Ovary (tissue), 7 donors: ENCODE measurements at regions not wholly inside any gene's neighbourhood (a gene's known extent, or its start where the extent isn't known, plus 50 kb on each side); places are given as distances from the start of the nearest gene placed in this dataset.
"Not testable (repeated sequence)": the region's sequence is repeated elsewhere in the genome, so short reads cannot be mapped to it uniquely, and the experiment has no call there.

Experiments used
- DNase-seq, 5 donors: peaks; one replicate each; pipeline ENCODE4 v3.0.0-alpha.2; 2019 to 2020
- H3K27ac ChIP-seq, 2 donors: fragments of 200-600 bp; one replicate each; pipeline versions ENCODE4 v1.5.1 to v1.8.0; 2019 to 2022
- H3K27me3 ChIP-seq: fragments of 200-600 bp; one replicate; pipeline ENCODE4 v1.8.0; 2022
- H3K36me3 ChIP-seq: fragments of 200-600 bp; sonication (generic); one replicate; pipeline ENCODE4 v1.5.1; 2019
- H3K4me1 ChIP-seq: one replicate; pipeline ENCODE4 v1.8.1; 2013; ENCODE audit warnings: mild to moderate bottlenecking, moderate library complexity; ENCODE audit not compliant: insufficient read depth
- H3K4me3 ChIP-seq: fragments of 200-600 bp; sonication (generic); one replicate; pipeline ENCODE4 v1.5.1; 2017
- H3K9me3 ChIP-seq, 2 donors: fragments of 200-600 bp in 1 of 2; sonication (generic) in 1 of 2; one replicate each; pipeline versions ENCODE4 v1.5.1 to v1.8.1; 2013 to 2019; ENCODE audit warnings: mild to moderate bottlenecking in 1 of 2, moderate library complexity in 1 of 2
- EP300 ChIP-seq: sonication (generic); formaldehyde crosslinking; IDR thresholded peaks from one replicate; pipeline ENCODE4 v1.6.1; 2017; ENCODE audit warnings: antibody characterized with exemption
- POLR2A ChIP-seq: fragments of 450-650 bp; IDR thresholded peaks from one replicate; pipeline ENCODE4 v1.6.1; 2017; ENCODE audit warnings: antibody characterized with exemption, mild to moderate bottlenecking, moderate library complexity
- WGBS, 3 donors: extraction: QIAGEN DNeasy Blood & Tissue Kit in 1 of 3; methylation state at CpG; one replicate each; pipeline versions ENCODE4 v1.1.5 to v1.1.7; 2013 to 2017; 5-methylcytosine and 5-hydroxymethylcytosine counted together
- intact Hi-C, 4 donors: fragments of 100-400 bp; cut with DNase I; formaldehyde crosslinking; loops; one replicate each; pipeline versions ENCODE4 v1.11.0 to v1.15.1; 2022 to 2023
- TF ChIP-seq, protein P1 (sequence below), 3 donors: fragments of 450-650 bp in 2 of 3; fragments of 200-600 bp in 1 of 3; IDR thresholded peaks; one replicate each; pipeline versions ENCODE4 v1.5.1 to v1.8.0; 2016 to 2022; ENCODE audit warnings: antibody characterized with exemption in 3 of 3, mild to moderate bottlenecking in 1 of 3
- donor health status: DM: no; HTN: no; CAD: no; lungs with moderate emphysema.
- donor health status: DM: no; HTN: no; CAD: no.
- donor health status: Bipolar disorder and iron deficiency.
- donor health status: DM: no; HTN: no; CAD: no.
- donor health status: DM: yes; HTN: yes; CAD: no.

DNA sequence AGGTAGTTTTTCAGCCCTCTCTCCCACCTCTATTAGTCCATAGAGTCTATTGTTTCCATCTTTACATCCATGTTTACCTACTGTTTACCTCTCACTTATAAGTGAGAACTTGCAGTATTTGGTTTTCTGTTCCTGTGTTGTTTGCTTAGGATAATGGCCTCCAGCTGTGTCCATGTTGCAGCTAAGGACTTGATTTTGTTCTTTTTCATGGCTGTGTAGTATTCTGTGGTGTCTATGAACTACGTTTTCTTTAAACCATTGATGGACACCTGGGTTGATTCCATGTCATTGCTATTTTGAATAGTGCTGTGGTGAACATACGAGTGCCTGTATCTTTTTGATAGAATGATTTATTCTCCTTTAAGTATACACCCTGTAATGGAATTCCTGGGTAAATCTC is 292.4 kb downstream of the PHF14 start:
- no peak for TF ChIP-seq EP300
- TF ChIP-seq POLR2A = no peak
- TF ChIP-seq, protein P1, sequence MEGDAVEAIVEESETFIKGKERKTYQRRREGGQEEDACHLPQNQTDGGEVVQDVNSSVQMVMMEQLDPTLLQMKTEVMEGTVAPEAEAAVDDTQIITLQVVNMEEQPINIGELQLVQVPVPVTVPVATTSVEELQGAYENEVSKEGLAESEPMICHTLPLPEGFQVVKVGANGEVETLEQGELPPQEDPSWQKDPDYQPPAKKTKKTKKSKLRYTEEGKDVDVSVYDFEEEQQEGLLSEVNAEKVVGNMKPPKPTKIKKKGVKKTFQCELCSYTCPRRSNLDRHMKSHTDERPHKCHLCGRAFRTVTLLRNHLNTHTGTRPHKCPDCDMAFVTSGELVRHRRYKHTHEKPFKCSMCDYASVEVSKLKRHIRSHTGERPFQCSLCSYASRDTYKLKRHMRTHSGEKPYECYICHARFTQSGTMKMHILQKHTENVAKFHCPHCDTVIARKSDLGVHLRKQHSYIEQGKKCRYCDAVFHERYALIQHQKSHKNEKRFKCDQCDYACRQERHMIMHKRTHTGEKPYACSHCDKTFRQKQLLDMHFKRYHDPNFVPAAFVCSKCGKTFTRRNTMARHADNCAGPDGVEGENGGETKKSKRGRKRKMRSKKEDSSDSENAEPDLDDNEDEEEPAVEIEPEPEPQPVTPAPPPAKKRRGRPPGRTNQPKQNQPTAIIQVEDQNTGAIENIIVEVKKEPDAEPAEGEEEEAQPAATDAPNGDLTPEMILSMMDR (IDR thresholded peaks at IDR 0.05) = no peak

DNA sequence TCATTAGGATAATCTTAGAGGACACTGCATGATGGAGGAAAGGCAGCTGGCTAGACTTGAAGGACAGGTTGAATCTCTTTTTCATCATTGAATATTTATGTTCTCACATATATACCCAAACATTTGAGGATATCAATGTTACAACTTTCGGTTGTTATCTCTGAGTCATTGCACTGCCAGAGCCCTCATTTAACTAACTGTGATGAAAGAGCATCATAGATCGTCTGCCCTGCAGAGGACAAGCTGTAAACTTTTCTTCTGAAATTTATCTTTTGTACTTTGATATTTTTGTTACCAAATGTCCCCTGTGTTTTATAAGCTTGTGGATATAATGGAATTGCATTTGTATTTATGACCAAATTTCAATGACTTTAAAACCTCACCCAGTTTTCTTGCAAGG is 298.7 kb downstream of the PHF14 start:
- Histone ChIP-seq H3K36me3 (no peaks in the 10 kb centered on the region), H3K9me3 (no peaks in the 10 kb centered on the region), H3K27me3 (no peaks in the 10 kb centered on the region), H3K4me1 (no peaks in the 10 kb centered on the region), H3K4me3 (no peak overlapping the region), H3K27ac (no peak overlapping the region)
- 49 to 67% (median 62%) methylated on average over 2 of the region's 2 CpGs for WGBS, 3 donors
- TF ChIP-seq POLR2A = no peak
- TF ChIP-seq EP300 = no peak
- TF ChIP-seq, protein P1 (IDR thresholded peaks at IDR 0.05) = no peak
- DNase-seq = no peak
- intact Hi-C loops = no loop called here

More for the DNA sequence above, 292.4 kb downstream of the PHF14 start:
- Histone ChIP-seq H3K27ac (no peak overlapping the region), H3K27me3 (no peaks in the 10 kb centered on the region), H3K9me3 (no peaks in the 10 kb centered on the region), H3K4me1 (no peaks in the 10 kb centered on the region), H3K4me3 (no peak overlapping the region), H3K36me3 (no peaks in the 10 kb centered on the region)
- intact Hi-C loops = no loop called here
- WGBS, 3 donors = 69 to 93% (median 74%) methylated on average over 2 of the region's 2 CpGs
- DNase-seq = no peak

DNA sequence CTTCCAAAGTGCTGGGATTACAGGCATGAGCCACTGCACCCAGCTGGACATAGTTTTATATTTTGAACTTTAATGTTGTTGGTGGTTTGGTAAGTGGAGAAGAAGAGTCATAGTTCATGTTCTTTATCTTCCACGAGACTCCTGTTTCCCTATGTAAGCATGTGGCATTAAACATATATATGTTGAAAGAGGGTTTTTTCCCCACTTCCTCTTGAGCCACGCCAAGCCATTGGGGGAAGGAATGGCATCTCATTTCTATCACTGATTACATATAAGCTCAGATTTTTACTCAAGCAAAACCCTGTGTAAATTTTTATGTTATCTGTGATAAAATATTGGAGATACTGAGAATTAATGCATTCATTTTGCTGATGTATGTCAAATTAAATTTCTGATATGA is 300.4 kb downstream of the PHF14 start:
- Histone ChIP-seq H3K4me3 (no peak overlapping the region), H3K36me3 (no peaks in the 10 kb centered on the region), H3K27ac (no peak overlapping the region), H3K9me3 (no peaks in the 10 kb centered on the region), H3K4me1 (no peaks in the 10 kb centered on the region), H3K27me3 (no peaks in the 10 kb centered on the region)
- WGBS, 3 donors = 85 to 86% (median 85%) methylated on average over 2 of the region's 2 CpGs
- no peak for DNase-seq
- TF ChIP-seq EP300 (no peak), POLR2A (no peak)
- TF ChIP-seq, protein P1 (IDR thresholded peaks at IDR 0.05) = no peak
- intact Hi-C loops = no loop called here

DNA sequence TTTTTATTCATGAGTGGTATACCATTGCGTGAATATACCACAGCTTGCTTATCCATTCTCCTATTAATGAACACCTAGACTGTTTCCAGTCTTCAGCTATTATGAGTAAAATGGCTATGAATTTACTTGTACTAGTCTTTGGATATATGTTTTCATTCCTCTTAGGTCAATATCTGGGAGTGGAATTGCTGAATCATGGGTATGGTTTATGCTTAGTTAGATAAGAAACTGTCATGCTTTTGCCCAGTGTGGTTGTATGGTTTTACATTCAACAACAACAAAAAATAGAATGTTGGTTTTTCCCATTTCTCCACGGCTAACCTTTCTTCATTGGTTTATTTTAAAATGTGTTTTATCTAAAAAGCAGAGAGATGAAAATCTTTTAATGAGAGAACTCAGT is 308.3 kb downstream of the PHF14 start:
- intact Hi-C loops = no loop called here
- 67 to 71% (median 70%) methylated on average over 2 of the region's 2 CpGs for WGBS, 3 donors

DNA sequence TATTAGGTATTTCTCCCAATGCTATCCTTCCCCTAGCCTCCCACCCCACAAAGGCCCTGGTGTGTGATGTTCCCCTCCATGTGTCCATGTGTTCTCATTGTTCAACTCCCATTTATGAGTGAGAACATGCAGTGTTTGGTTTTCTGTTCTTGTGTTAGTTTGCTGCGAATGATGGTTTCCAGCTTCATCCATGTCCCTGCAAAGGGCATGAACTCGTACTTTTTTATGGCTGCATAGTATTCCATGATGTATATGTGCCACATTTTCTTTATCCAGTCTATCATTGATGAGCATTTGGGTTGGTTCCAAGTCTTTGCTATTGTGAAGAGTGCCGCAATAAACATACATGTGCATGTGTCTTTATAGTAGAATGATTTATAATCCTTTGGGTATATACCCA is 309.9 kb downstream of the PHF14 start:
- H3K4me3 ChIP-seq, H3K27me3 ChIP-seq, H3K27ac ChIP-seq, H3K9me3 ChIP-seq, intact Hi-C loops, DNase-seq, H3K4me1 ChIP-seq, H3K36me3 ChIP-seq: not testable (repeated sequence)
- 92 to 93% (median 92%) methylated on average over 3 of the region's 3 CpGs for WGBS, 3 donors

More for the DNA sequence above, 308.3 kb downstream of the PHF14 start:
- Histone ChIP-seq H3K27ac (no peak overlapping the region), H3K36me3 (no peaks in the 10 kb centered on the region), H3K4me3 (no peak overlapping the region), H3K4me1 (no peaks in the 10 kb centered on the region), H3K9me3 (no peaks in the 10 kb centered on the region), H3K27me3 (no peaks in the 10 kb centered on the region)
- TF ChIP-seq POLR2A (no peak), EP300 (no peak)
- TF ChIP-seq, protein P1 (IDR thresholded peaks at IDR 0.05) = no peak
- DNase-seq = no peak
